A673 (cell line): ENCODE measurements at regions not wholly inside any gene's neighbourhood (a gene's known extent, or its start where the extent isn't known, plus 50 kb on each side); places are given as distances from the start of the nearest gene placed in this dataset.

Source experiments
- EZH2 ChIP-seq: fragments of 200-600 bp; sonication (generic); IDR thresholded peaks from 2 replicates; pipeline ENCODE4 v1.6.1; 2017; ENCODE audit warnings: borderline replicate concordance, low read depth, mild to moderate bottlenecking, mixed read lengths, antibody characterized with exemption, low read length; ENCODE audit not compliant: poor library complexity, severe bottlenecking
- TF ChIP-seq, protein P1 (sequence below): fragments of 300-800, 200-600 bp; sonication (generic); conservative IDR thresholded peaks from 2 replicates; pipeline ENCODE4 v1.5.1; 2017; ENCODE audit warnings: low read depth, mild to moderate bottlenecking, antibody characterized with exemption, low read length, moderate library complexity, mixed read lengths

DNA sequence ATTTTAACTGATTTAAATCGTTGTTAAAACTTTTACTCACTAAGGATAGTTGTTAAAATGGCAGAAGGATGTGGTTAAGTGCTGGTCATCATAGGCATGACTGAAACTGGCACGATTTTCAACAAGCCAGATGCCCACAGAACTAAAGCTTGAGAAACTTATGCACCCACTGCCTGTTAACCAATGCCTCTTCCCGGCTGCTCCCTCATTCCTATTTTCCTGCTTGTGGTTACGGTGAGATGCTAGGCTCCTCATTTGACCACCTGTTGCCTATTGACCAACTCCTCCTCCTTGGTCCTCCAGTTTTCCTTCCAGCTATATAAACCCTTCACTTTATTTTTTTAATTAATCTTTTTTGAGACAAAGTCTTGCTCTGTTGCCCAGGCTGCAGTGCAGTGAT, 238.7 kb downstream of the TFCP2L1 start:
- TF ChIP-seq, protein P1, sequence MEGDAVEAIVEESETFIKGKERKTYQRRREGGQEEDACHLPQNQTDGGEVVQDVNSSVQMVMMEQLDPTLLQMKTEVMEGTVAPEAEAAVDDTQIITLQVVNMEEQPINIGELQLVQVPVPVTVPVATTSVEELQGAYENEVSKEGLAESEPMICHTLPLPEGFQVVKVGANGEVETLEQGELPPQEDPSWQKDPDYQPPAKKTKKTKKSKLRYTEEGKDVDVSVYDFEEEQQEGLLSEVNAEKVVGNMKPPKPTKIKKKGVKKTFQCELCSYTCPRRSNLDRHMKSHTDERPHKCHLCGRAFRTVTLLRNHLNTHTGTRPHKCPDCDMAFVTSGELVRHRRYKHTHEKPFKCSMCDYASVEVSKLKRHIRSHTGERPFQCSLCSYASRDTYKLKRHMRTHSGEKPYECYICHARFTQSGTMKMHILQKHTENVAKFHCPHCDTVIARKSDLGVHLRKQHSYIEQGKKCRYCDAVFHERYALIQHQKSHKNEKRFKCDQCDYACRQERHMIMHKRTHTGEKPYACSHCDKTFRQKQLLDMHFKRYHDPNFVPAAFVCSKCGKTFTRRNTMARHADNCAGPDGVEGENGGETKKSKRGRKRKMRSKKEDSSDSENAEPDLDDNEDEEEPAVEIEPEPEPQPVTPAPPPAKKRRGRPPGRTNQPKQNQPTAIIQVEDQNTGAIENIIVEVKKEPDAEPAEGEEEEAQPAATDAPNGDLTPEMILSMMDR: no peak
- TF ChIP-seq EZH2: no peak
